ENCODE measurements at regions not wholly inside any gene's neighbourhood (a gene's known extent, or its start where the extent isn't known, plus 50 kb on each side); places are given as distances from the start of the nearest gene placed in this dataset.

DNA sequence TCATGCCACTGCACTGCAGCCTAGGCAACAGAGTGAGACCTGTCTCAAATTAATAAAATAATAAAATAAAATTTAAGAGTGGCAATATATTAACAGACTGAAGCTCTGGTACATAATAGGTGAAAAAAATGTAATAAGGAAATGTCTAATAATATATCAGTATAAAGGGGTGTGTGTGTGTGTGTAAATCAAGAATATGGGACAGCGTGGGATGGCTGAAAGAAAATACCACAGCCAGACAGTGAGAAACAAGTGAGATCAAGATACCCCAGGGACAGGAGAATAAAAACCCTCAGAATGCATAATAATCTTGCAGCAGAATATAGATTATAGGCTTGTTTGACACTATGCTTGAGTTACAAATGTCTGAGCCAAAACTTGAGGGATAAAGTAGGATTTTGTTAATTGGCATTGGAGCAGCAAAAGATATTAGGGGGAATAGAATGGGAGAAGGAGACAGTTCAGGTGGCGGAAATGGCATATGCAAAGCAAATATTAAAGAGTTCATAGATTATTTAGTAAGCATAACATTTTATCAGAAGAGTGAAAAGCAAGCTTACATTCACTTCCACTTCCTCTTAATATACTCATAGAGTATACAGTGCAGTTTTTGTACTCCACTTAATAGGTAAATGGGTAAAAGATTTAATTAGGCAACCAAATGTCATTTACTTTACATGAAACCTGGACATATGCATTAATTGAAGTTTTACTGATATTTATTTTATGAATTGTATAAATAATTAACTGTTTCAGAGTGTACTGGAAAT, 398.5 kb upstream of the GJE1 start:
- H3K27me3 ChIP-seq (replicated peaks; ENCODE audit: control insufficient read depth, insufficient read depth, low read length) = no peaks in the 10 kb centered on the region
- H3K27ac Mint-ChIP-seq (ENCODE audit: unreplicated experiment) = no peak overlapping the region
- H3K9me3 ChIP-seq = no peaks in the 10 kb centered on the region
- DNase-seq = no peak
- no peaks in the 10 kb centered on the region for H3K9me3 Mint-ChIP-seq (ENCODE audit: unreplicated experiment)
- TF ChIP-seq, protein P1, sequence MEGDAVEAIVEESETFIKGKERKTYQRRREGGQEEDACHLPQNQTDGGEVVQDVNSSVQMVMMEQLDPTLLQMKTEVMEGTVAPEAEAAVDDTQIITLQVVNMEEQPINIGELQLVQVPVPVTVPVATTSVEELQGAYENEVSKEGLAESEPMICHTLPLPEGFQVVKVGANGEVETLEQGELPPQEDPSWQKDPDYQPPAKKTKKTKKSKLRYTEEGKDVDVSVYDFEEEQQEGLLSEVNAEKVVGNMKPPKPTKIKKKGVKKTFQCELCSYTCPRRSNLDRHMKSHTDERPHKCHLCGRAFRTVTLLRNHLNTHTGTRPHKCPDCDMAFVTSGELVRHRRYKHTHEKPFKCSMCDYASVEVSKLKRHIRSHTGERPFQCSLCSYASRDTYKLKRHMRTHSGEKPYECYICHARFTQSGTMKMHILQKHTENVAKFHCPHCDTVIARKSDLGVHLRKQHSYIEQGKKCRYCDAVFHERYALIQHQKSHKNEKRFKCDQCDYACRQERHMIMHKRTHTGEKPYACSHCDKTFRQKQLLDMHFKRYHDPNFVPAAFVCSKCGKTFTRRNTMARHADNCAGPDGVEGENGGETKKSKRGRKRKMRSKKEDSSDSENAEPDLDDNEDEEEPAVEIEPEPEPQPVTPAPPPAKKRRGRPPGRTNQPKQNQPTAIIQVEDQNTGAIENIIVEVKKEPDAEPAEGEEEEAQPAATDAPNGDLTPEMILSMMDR (IDR thresholded peaks at IDR 0.05; ENCODE audit: insufficient read depth in 1 of 2, low read depth in 1 of 2, low read length in 1 of 2, severe bottlenecking in 1 of 2, unreplicated experiment in 1 of 2) = no peak
- no TSS peak for BruUV-seq (replicated peaks)
- H3K36me3 Mint-ChIP-seq (ENCODE audit: insufficient read depth, unreplicated experiment) = no peaks in the 10 kb centered on the region
- intact Hi-C loops (cut with micrococcal nuclease; ENCODE audit: unreplicated experiment) = no loop called here
- H3K4me3 Mint-ChIP-seq (ENCODE audit: unreplicated experiment) = no peak overlapping the region
- no peaks in the 10 kb centered on the region for H3K36me3 ChIP-seq (ENCODE audit: control insufficient read depth, insufficient read depth, low read length)
- H3K4me1 Mint-ChIP-seq (ENCODE audit: low read depth, unreplicated experiment) = no peaks in the 10 kb centered on the region
- H3K4me3 ChIP-seq (ENCODE audit: low read depth, low read length) = no peak overlapping the region
- POLR2A ChIA-PET = no interaction called here
- no peaks in the 10 kb centered on the region for H3K27me3 Mint-ChIP-seq (ENCODE audit: insufficient read depth, unreplicated experiment)
- H3K4me1 ChIP-seq = no peaks in the 10 kb centered on the region
- CTCF ChIA-PET = no interaction called here

DNA sequence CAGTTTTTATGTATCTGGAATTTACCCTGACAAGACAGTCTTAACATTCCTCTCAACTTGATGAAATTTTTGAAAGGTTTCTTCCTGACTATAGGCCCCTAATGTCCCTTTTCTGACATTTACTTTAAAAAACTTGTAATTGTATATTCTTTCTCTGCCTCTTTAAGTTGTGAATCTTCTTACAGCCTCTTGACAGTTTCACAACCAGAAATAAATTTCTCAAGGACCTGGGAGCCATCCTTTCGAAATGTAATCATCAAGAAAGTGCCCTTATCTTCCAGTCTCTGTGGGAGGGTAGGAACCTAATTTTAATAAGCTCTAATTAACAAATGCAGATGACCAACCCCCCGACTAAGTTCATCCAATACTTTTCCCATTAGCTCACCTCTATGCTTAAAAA, 403.6 kb upstream of the GJE1 start:
- no peaks in the 10 kb centered on the region for H3K27me3 Mint-ChIP-seq (ENCODE audit: insufficient read depth, unreplicated experiment)
- CTCF ChIA-PET = no interaction called here
- no peak overlapping the region for H3K4me3 Mint-ChIP-seq (ENCODE audit: unreplicated experiment)
- no peaks in the 10 kb centered on the region for H3K4me1 Mint-ChIP-seq (ENCODE audit: low read depth, unreplicated experiment)
- H3K9me3 ChIP-seq = no peaks in the 10 kb centered on the region
- POLR2A ChIA-PET = no interaction called here
- H3K4me3 ChIP-seq (ENCODE audit: low read depth, low read length) = no peak overlapping the region
- DNase-seq = no peak
- TF ChIP-seq, protein P1 (IDR thresholded peaks at IDR 0.05; ENCODE audit: insufficient read depth in 1 of 2, low read depth in 1 of 2, low read length in 1 of 2, severe bottlenecking in 1 of 2, unreplicated experiment in 1 of 2) = no peak
- H3K27me3 ChIP-seq (replicated peaks; ENCODE audit: control insufficient read depth, insufficient read depth, low read length) = no peaks in the 10 kb centered on the region
- H3K4me1 ChIP-seq = no peaks in the 10 kb centered on the region
- no TSS peak for BruUV-seq (replicated peaks)
- intact Hi-C loops (cut with micrococcal nuclease; ENCODE audit: unreplicated experiment) = no loop called here
- H3K36me3 Mint-ChIP-seq (ENCODE audit: insufficient read depth, unreplicated experiment) = no peaks in the 10 kb centered on the region
- H3K36me3 ChIP-seq (ENCODE audit: control insufficient read depth, insufficient read depth, low read length) = no peaks in the 10 kb centered on the region
- H3K27ac Mint-ChIP-seq (ENCODE audit: unreplicated experiment) = no peak overlapping the region
- H3K9me3 Mint-ChIP-seq (ENCODE audit: unreplicated experiment) = no peaks in the 10 kb centered on the region

DNA sequence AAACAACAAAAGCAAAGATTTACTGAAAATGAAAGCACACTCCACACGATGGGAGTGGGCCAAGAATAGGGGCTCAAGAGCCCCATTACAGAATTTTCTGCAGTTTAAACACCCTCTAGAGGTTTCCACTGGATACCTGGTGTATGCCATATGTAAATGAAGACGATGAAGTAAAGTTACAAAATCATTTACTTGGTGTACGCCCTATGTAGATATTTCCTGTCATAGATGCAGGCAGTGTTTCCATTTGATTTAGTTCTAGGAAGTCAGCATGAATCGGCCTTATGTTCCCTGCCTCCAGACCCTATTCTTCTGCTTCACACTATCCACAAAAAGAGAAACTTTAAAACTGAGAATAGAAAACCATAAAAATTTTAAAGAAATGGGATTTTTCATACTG, 404.4 kb upstream of the GJE1 start:
- Mint-ChIP-seq H3K9me3 (ENCODE audit: unreplicated experiment) (no peaks in the 10 kb centered on the region), H3K36me3 (ENCODE audit: insufficient read depth, unreplicated experiment) (no peaks in the 10 kb centered on the region), H3K4me3 (ENCODE audit: unreplicated experiment) (no peak overlapping the region), H3K27me3 (ENCODE audit: insufficient read depth, unreplicated experiment) (no peaks in the 10 kb centered on the region), H3K4me1 (ENCODE audit: low read depth, unreplicated experiment) (no peaks in the 10 kb centered on the region), H3K27ac (ENCODE audit: unreplicated experiment) (no peak overlapping the region)
- TF ChIP-seq, protein P1 (IDR thresholded peaks at IDR 0.05; ENCODE audit: insufficient read depth in 1 of 2, low read depth in 1 of 2, low read length in 1 of 2, severe bottlenecking in 1 of 2, unreplicated experiment in 1 of 2) = no peak
- Histone ChIP-seq H3K36me3 (ENCODE audit: control insufficient read depth, insufficient read depth, low read length) (no peaks in the 10 kb centered on the region), H3K4me3 (ENCODE audit: low read depth, low read length) (no peak overlapping the region), H3K4me1 (no peaks in the 10 kb centered on the region), H3K27me3 (replicated peaks; ENCODE audit: control insufficient read depth, insufficient read depth, low read length) (no peaks in the 10 kb centered on the region), H3K9me3 (no peaks in the 10 kb centered on the region)
- DNase-seq = no peak
- BruUV-seq (replicated peaks) = no TSS peak
- intact Hi-C loops (cut with micrococcal nuclease; ENCODE audit: unreplicated experiment) = no loop called here
- ChIA-PET POLR2A (no interaction called here), CTCF (no interaction called here)
